NCI-H82 (cell line): ENCODE measurements at regions not wholly inside any gene's neighbourhood (a gene's known extent, or its start where the extent isn't known, plus 50 kb on each side); places are given as distances from the start of the nearest gene placed in this dataset.
"Not testable (repeated sequence)": the region's sequence is repeated elsewhere in the genome, so short reads cannot be mapped to it uniquely, and the experiment has no call there.

Experiments used
- DNase-seq: peaks from one replicate; lab custom pipeline; 2025; lab: John Stamatoyannopoulos, UW

- DNase-seq: not testable (repeated sequence)
Observed at GRCh38 chr10:46095943-46096342, 49.9 kb upstream of the MSMB start.

- DNase-seq: no peak
Observed at GRCh38 chr10:46096446-46096845, 50.4 kb upstream of the MSMB start.

- DNase-seq: peak; percentile 5
Observed at GRCh38 chr10:46096909-46097575, 51.0 kb upstream of the MSMB start.

- no peak for DNase-seq
Observed at GRCh38 chr10:46097576-46098317, 51.7 kb upstream of the MSMB start.

GRCh38 chr10:46098386-46098785 lies 52.3 kb upstream of the MSMB start:
- no peak for DNase-seq

- not testable (repeated sequence) for DNase-seq
Observed at GRCh38 chr10:46098925-46099324, 52.9 kb upstream of the MSMB start.

- DNase-seq: no peak
Observed at GRCh38 chr10:46104071-46104585, 58.1 kb upstream of the MSMB start.

- not testable (repeated sequence) for DNase-seq
Observed at GRCh38 chr10:46105416-46105815, 59.3 kb upstream of the MSMB start.

- DNase-seq: not testable (repeated sequence)
Observed at GRCh38 chr10:46105856-46106409, 59.9 kb upstream of the MSMB start.

- DNase-seq: peak; percentile 70
Observed at GRCh38 chr10:46106410-46107255, 60.6 kb upstream of the MSMB start.

GRCh38 chr10:46108158-46108499 lies 62.1 kb upstream of the MSMB start:
- DNase-seq: not testable (repeated sequence)

- not testable (repeated sequence) for DNase-seq
Observed at GRCh38 chr10:46154271-46154670, 108.2 kb upstream of the MSMB start.

- DNase-seq: not testable (repeated sequence)
Observed at GRCh38 chr10:46154683-46155082, 108.6 kb upstream of the MSMB start.

- DNase-seq: not testable (repeated sequence)
Observed at GRCh38 chr10:46156866-46157265, 110.8 kb upstream of the MSMB start.

- DNase-seq: no peak
Observed at GRCh38 chr10:46169736-46170135, 117.1 kb upstream of the ANTXRL start.

GRCh38 chr10:46170789-46171188 lies 116.0 kb upstream of the ANTXRL start:
- no peak for DNase-seq

GRCh38 chr10:46171661-46172060 lies 115.1 kb upstream of the ANTXRL start:
- DNase-seq: no peak

- DNase-seq: no peak
Observed at GRCh38 chr10:46175296-46175695, 111.5 kb upstream of the ANTXRL start.

GRCh38 chr10:46175831-46176230 lies 111.0 kb upstream of the ANTXRL start:
- no peak for DNase-seq

GRCh38 chr10:46187431-46187830 lies 99.4 kb upstream of the ANTXRL start:
- not testable (repeated sequence) for DNase-seq

GRCh38 chr10:46197050-46197449 lies 89.7 kb upstream of the ANTXRL start:
- DNase-seq: no peak

GRCh38 chr10:46198516-46198915 lies 88.3 kb upstream of the ANTXRL start:
- no peak for DNase-seq
